ENCODE measurements at regions not wholly inside any gene's neighbourhood (a gene's known extent, or its start where the extent isn't known, plus 50 kb on each side); places are given as distances from the start of the nearest gene placed in this dataset.

GRCh38 chr14:53389202-53389601, 236.1 kb upstream of the DDHD1 start:
- ATAC-seq, result peak; percentile 75

- ATAC-seq, result no peak
These were observed 233.2 kb upstream of the DDHD1 start for GRCh38 chr14:53386362-53386761.

GRCh38 chr14:53384536-53384935, 231.4 kb upstream of the DDHD1 start:
- ATAC-seq, result no peak

GRCh38 chr14:53384073-53384472, 230.9 kb upstream of the DDHD1 start:
- ATAC-seq, result peak; percentile 69

GRCh38 chr14:53381895-53382294, 228.8 kb upstream of the DDHD1 start:
- ATAC-seq, result no peak

- no peak for ATAC-seq
These were observed 227.7 kb upstream of the DDHD1 start for GRCh38 chr14:53380867-53381225.

GRCh38 chr14:53380052-53380866, 227.1 kb upstream of the DDHD1 start:
- no peak for ATAC-seq

- no peak for ATAC-seq
These were observed 225.0 kb upstream of the DDHD1 start for GRCh38 chr14:53378142-53378541.

GRCh38 chr14:53376064-53376463, 222.9 kb upstream of the DDHD1 start:
- no peak for ATAC-seq

- ATAC-seq, result no peak
These were observed 222.5 kb upstream of the DDHD1 start for GRCh38 chr14:53375599-53375998.

GRCh38 chr14:53368711-53369201, 215.6 kb upstream of the DDHD1 start:
- no peak for ATAC-seq

GRCh38 chr14:53368066-53368465, 214.9 kb upstream of the DDHD1 start:
- ATAC-seq, result no peak

GRCh38 chr14:53367644-53368026, 214.5 kb upstream of the DDHD1 start:
- ATAC-seq, result no peak

- no peak for ATAC-seq
These were observed 212.5 kb upstream of the DDHD1 start for GRCh38 chr14:53365486-53366130.

- peak; percentile 48 for ATAC-seq
These were observed 209.8 kb upstream of the DDHD1 start for GRCh38 chr14:53362916-53363315.

GRCh38 chr14:53360829-53361228, 207.7 kb upstream of the DDHD1 start:
- no peak for ATAC-seq

GRCh38 chr14:53358166-53358565, 205.0 kb upstream of the DDHD1 start:
- no peak for ATAC-seq

GRCh38 chr14:53356361-53357150, 203.4 kb upstream of the DDHD1 start:
- no peak for ATAC-seq

- ATAC-seq, result peak; percentile 60
These were observed 202.5 kb upstream of the DDHD1 start for GRCh38 chr14:53355581-53356112.

GRCh38 chr14:53354336-53354735, 201.2 kb upstream of the DDHD1 start:
- ATAC-seq, result no peak

- ATAC-seq, result no peak
These were observed 197.7 kb upstream of the DDHD1 start for GRCh38 chr14:53350866-53351265.

- no peak for ATAC-seq
These were observed 197.3 kb upstream of the DDHD1 start for GRCh38 chr14:53350429-53350828.

- no peak for ATAC-seq
These were observed 193.9 kb upstream of the DDHD1 start for GRCh38 chr14:53346988-53347387.
